K562 (cell line): ENCODE measurements at regions not wholly inside any gene's neighbourhood (a gene's known extent, or its start where the extent isn't known, plus 50 kb on each side); places are given as distances from the start of the nearest gene placed in this dataset.

Source experiments
- ATF1 ChIP-seq, 2 experiments: fragments of 450-650 bp in 1 of 2; IDR thresholded peaks; 2 replicates each; pipeline ENCODE4 v1.6.1; 2016; ENCODE audit warnings: missing compliant biosample characterization in 1 of 2, missing genetic modification characterization in 1 of 2
- FOXJ3 ChIP-seq: sonication (generic); formaldehyde crosslinking; IDR thresholded peaks from 2 replicates; pipeline ENCODE4 v1.4.0; 2020; ENCODE audit warnings: mild to moderate bottlenecking, missing genetic modification reagents
- GATAD2A ChIP-seq: fragments of 450-650 bp; IDR thresholded peaks from 2 replicates; pipeline ENCODE4 v1.6.1; 2017
- HDAC6 ChIP-seq: IDR thresholded peaks from 2 replicates; pipeline ENCODE4 v1.6.1; 2012; ENCODE audit warnings: low read depth, mild to moderate bottlenecking, control low read depth, inconsistent platforms, low read length, moderate library complexity
- MCM3 ChIP-seq: fragments of 450-650 bp; IDR thresholded peaks from 2 replicates; pipeline ENCODE4 v1.6.1; 2016
- MTA1 ChIP-seq: fragments of 450-650 bp; IDR thresholded peaks from 2 replicates; pipeline ENCODE4 v1.6.1; 2017; ENCODE audit warnings: borderline replicate concordance
- NFIX ChIP-seq: fragments of 250-450 bp; sonication (Bioruptor Pico); IDR thresholded peaks from 2 replicates; pipeline ENCODE4 v1.4.0; 2020; ENCODE audit warnings: low read depth, mild to moderate bottlenecking, moderate library complexity
- PML ChIP-seq: IDR thresholded peaks from 2 replicates; pipeline ENCODE4 v1.6.1; 2012; ENCODE audit warnings: low read length, inconsistent platforms
- RBBP5 ChIP-seq: fragments of 200-600 bp; sonication (generic); IDR thresholded peaks from 2 replicates; pipeline ENCODE4 v1.6.1; 2012; ENCODE audit warnings: borderline replicate concordance, mild to moderate bottlenecking, low read length, control low read depth, inconsistent platforms; ENCODE audit not compliant: insufficient read depth, poor library complexity, severe bottlenecking
- SIX5 ChIP-seq, 2 experiments: IDR thresholded peaks; 2 replicates each; pipeline ENCODE4 v1.6.1; 2011; ENCODE audit warnings: low read length in 2 of 2, borderline replicate concordance in 1 of 2, low read depth in 1 of 2, mild to moderate bottlenecking in 1 of 2, moderate library complexity in 1 of 2; ENCODE audit not compliant: insufficient read depth in 1 of 2
- SRF ChIP-seq, 2 experiments: fragments of 250-450, 450-650 bp in 1 of 2; sonication (Bioruptor Pico) in 1 of 2; sonication (generic) in 1 of 2; formaldehyde crosslinking; IDR thresholded peaks; 2 replicates each; pipeline versions ENCODE4 v1.5.0 to v1.5.1; 2020 to 2022; ENCODE audit warnings: mild to moderate bottlenecking in 1 of 2, missing genetic modification reagents in 1 of 2
- TCF3 ChIP-seq: sonication (generic); formaldehyde crosslinking; IDR thresholded peaks from 2 replicates; pipeline ENCODE4 v1.4.0; 2020; ENCODE audit warnings: mild to moderate bottlenecking, missing genetic modification reagents
- TOE1 ChIP-seq, 2 experiments: fragments of 450-650 bp in 1 of 2; sonication (generic) in 1 of 2; formaldehyde crosslinking in 1 of 2; IDR thresholded peaks; 2 replicates each; pipeline versions ENCODE4 v1.7.1 to v1.8.0; 2016 to 2022; ENCODE audit warnings: borderline replicate concordance in 2 of 2, mild to moderate bottlenecking in 2 of 2, antibody characterized with exemption in 1 of 2, inconsistent platforms in 1 of 2, low read depth in 1 of 2, missing genetic modification reagents in 1 of 2, moderate library complexity in 1 of 2
- ZFPM2 ChIP-seq: fragments of 250-450 bp; sonication (Bioruptor Pico); IDR thresholded peaks from 2 replicates; pipeline ENCODE4 v1.5.1; 2022; ENCODE audit warnings: mild to moderate bottlenecking
- ZNF707 ChIP-seq: fragments of 250-450 bp; sonication (Bioruptor Pico); conservative IDR thresholded peaks from 2 replicates; pipeline ENCODE4 v1.8.0; 2022; ENCODE audit warnings: inconsistent platforms, mild to moderate bottlenecking, moderate library complexity
- TF ChIP-seq, protein P1 (sequence below), 2 experiments: fragments of 450-650 bp in 1 of 2; sonication (generic) in 1 of 2; formaldehyde crosslinking in 1 of 2; IDR thresholded peaks; 2 replicates each; pipeline versions ENCODE4 v1.7.1 to v1.9.0; 2016 to 2022; ENCODE audit warnings: inconsistent platforms in 1 of 2, mild to moderate bottlenecking in 1 of 2, missing genetic modification reagents in 1 of 2
- TF ChIP-seq, protein P2 (sequence below): fragments of 250-450 bp; sonication (Bioruptor Pico); IDR thresholded peaks from 2 replicates; pipeline ENCODE4 v1.5.0; 2020; ENCODE audit warnings: mild to moderate bottlenecking

DNA sequence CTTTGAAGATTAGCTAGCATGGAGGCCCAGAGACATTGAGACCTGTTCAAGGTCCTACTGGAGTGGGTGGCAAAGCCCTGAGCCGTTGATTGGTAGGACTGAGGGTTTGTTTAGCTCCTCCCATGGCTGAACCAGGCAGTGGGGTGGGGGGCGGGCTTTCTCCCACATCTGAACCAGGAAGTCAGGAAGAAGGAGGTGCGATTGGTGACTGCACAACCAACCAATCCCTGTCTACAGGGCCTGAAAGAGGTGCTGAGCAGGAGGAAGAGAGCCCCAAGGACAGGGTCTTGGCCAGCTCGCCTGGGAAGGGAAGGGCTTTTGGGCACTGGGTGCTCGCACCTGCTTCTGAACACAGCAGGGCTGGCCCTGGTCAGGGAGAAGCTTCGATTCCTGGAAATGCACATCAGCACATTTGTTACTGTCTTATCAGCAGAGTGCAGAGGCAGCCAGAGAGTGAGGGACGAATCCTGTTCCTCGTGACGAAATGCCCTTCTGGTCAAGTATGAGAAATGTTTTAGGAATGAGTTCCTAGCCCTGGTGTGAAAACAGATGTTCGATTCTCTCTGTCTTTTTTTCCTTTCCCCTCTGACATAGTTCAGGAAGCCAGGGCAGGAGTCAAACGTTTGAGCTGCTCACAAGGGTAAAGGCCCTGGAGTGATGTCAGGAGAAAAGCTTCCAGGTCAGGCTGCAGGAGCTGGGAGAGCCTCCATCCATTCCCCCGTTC, 294.8 kb upstream of the KLF4 start (continued):
- TF ChIP-seq, protein P1, sequence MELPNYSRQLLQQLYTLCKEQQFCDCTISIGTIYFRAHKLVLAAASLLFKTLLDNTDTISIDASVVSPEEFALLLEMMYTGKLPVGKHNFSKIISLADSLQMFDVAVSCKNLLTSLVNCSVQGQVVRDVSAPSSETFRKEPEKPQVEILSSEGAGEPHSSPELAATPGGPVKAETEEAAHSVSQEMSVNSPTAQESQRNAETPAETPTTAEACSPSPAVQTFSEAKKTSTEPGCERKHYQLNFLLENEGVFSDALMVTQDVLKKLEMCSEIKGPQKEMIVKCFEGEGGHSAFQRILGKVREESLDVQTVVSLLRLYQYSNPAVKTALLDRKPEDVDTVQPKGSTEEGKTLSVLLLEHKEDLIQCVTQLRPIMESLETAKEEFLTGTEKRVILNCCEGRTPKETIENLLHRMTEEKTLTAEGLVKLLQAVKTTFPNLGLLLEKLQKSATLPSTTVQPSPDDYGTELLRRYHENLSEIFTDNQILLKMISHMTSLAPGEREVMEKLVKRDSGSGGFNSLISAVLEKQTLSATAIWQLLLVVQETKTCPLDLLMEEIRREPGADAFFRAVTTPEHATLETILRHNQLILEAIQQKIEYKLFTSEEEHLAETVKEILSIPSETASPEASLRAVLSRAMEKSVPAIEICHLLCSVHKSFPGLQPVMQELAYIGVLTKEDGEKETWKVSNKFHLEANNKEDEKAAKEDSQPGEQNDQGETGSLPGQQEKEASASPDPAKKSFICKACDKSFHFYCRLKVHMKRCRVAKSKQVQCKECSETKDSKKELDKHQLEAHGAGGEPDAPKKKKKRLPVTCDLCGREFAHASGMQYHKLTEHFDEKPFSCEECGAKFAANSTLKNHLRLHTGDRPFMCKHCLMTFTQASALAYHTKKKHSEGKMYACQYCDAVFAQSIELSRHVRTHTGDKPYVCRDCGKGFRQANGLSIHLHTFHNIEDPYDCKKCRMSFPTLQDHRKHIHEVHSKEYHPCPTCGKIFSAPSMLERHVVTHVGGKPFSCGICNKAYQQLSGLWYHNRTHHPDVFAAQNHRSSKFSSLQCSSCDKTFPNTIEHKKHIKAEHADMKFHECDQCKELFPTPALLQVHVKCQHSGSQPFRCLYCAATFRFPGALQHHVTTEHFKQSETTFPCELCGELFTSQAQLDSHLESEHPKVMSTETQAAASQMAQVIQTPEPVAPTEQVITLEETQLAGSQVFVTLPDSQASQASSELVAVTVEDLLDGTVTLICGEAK (IDR thresholded peaks at IDR 0.05) = no peak
- TF ChIP-seq, protein P1 (CRISPR knock-in tag; IDR thresholded peaks at IDR 0.05) = no peak
- TF ChIP-seq, protein P2, sequence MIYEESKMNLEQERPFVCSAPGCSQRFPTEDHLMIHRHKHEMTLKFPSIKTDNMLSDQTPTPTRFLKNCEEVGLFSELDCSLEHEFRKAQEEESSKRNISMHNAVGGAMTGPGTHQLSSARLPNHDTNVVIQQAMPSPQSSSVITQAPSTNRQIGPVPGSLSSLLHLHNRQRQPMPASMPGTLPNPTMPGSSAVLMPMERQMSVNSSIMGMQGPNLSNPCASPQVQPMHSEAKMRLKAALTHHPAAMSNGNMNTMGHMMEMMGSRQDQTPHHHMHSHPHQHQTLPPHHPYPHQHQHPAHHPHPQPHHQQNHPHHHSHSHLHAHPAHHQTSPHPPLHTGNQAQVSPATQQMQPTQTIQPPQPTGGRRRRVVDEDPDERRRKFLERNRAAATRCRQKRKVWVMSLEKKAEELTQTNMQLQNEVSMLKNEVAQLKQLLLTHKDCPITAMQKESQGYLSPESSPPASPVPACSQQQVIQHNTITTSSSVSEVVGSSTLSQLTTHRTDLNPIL (CRISPR knock-in tag) = no peak
- TF ChIP-seq GATAD2A (peak; percentile 73; the same call in 1 of the 2 replicates), HDAC6 (no peak), NFIX (CRISPR knock-in tag) (no peak), TOE1 (IDR thresholded peaks at IDR 0.05; ENCODE audit: borderline replicate concordance) (peak; percentile 69), TOE1 (CRISPR knock-in tag; IDR thresholded peaks at IDR 0.05; ENCODE audit: borderline replicate concordance, low read depth) (no peak), RBBP5 (peak; percentile 91), MCM3 (no peak), TCF3 (CRISPR knock-in tag) (peak; percentile 99), SRF (CRISPR knock-in tag; IDR thresholded peaks at IDR 0.05) (0 out of 4 replicates have a peak, but pooled peaks of 1 of the 2 experiments have one; percentile 18), ZFPM2 (CRISPR knock-in tag) (no peak), FOXJ3 (CRISPR knock-in tag) (no peak), ZNF707 (CRISPR knock-in tag) (no peak), MTA1 (peak; percentile 68), ATF1 (CRISPR knock-in tag; IDR thresholded peaks at IDR 0.05) (no peak), ATF1 (tag; IDR thresholded peaks at IDR 0.05) (peak; percentile 89), PML (peak; percentile 93), SIX5 (IDR thresholded peaks at IDR 0.05; ENCODE audit: borderline replicate concordance in 1 of 2, insufficient read depth in 1 of 2, low read depth in 1 of 2, low read length in 2 of 2) (no peak)
